GM12872 (cell line): ENCODE measurements at regions not wholly inside any gene's neighbourhood (a gene's known extent, or its start where the extent isn't known, plus 50 kb on each side); places are given as distances from the start of the nearest gene placed in this dataset.

ENCODE experiments used
- TF ChIP-seq, protein P1 (sequence below): IDR thresholded peaks from 3 replicates; pipeline ENCODE4 v1.5.1; 2011; ENCODE audit warnings: low read depth, mild to moderate bottlenecking, low read length, moderate library complexity; ENCODE audit not compliant: insufficient read depth

- TF ChIP-seq, protein P1, sequence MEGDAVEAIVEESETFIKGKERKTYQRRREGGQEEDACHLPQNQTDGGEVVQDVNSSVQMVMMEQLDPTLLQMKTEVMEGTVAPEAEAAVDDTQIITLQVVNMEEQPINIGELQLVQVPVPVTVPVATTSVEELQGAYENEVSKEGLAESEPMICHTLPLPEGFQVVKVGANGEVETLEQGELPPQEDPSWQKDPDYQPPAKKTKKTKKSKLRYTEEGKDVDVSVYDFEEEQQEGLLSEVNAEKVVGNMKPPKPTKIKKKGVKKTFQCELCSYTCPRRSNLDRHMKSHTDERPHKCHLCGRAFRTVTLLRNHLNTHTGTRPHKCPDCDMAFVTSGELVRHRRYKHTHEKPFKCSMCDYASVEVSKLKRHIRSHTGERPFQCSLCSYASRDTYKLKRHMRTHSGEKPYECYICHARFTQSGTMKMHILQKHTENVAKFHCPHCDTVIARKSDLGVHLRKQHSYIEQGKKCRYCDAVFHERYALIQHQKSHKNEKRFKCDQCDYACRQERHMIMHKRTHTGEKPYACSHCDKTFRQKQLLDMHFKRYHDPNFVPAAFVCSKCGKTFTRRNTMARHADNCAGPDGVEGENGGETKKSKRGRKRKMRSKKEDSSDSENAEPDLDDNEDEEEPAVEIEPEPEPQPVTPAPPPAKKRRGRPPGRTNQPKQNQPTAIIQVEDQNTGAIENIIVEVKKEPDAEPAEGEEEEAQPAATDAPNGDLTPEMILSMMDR, result no peak
Observed at GRCh38 chr16:60645541-60645940, 1390.7 kb downstream of the CDH8 start.

DNA sequence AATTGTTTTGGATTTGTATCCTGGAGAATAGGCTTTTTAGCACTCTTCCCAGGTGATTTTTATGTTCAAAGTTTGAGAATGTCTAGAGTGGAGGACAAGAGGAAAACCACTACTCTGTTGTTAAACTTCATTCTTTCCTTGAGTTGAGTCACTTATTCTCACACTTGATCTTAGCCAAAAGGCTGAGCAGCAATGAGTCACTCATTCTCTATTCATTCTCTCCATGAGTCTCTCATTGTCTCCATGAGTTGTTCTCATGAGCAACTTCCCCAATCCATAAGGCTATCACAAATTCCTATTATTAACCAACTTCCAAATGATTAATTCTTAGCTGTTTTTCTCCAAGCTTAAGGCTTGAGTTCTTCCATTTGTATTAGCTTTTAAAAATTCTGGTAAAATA, 1393.3 kb downstream of the CDH8 start:
- TF ChIP-seq, protein P1, result no peak

GRCh38 chr16:60641067-60641665, 1395.1 kb downstream of the CDH8 start:
- TF ChIP-seq, protein P1, result no peak

DNA sequence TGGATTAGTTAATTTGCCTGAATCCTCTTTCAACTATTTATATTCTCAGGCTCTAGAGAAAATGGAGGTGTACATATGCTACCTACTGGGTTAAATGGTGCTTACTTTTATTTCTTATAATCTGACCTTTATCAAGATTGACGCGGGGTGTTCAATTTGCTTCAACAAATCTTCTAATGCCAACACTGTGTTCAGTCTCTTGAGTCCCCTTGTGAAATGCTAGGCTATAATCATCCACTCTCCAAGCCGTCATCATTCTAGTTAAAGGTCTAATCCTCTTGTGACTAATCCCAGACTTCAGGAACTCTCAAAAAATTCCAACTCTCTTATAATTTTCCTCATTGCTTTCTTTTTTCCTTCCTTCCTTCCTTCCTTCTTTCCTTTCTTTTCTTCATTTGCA, 1396.2 kb downstream of the CDH8 start:
- TF ChIP-seq, protein P1, result no peak

- TF ChIP-seq, protein P1, result no peak
Observed at GRCh38 chr16:60636117-60636516, 1400.1 kb downstream of the CDH8 start.

GRCh38 chr16:60635548-60635947, 1400.7 kb downstream of the CDH8 start:
- TF ChIP-seq, protein P1, result no peak

DNA sequence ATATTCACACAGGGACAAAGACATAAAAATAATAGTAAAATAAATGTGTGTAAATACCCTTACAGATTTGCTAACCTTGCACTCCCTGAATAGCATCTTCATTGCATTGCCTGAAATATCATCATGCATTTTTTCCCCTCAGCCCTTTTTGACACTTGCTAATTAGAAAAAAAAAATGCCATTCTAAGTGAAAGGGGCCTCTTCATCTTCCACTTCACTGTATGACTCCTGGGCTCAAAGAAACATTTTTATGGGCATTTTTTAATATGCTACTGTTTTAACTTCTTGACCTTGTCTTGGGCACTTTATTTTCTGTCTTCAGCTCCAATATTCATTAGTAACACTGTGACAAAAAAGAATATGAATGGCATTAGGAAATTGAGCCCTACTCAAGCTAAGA, 1424.4 kb downstream of the CDH8 start:
- TF ChIP-seq, protein P1, result no peak
